B cell (primary cell): ENCODE measurements at regions not wholly inside any gene's neighbourhood (a gene's known extent, or its start where the extent isn't known, plus 50 kb on each side); places are given as distances from the start of the nearest gene placed in this dataset.

ENCODE experiments used
- ATAC-seq: fragments of 200-7000 bp; cut with Tn5 transposase; one replicate; pipeline ENCODE4 v1.10.0; 2021; ENCODE audit warnings: low read depth, mild to moderate bottlenecking, moderate number of reproducible peaks, moderate library complexity
- CTCF ChIA-PET: fragments of 350-600 bp; sonication (Branson Sonifier 250); formaldehyde crosslinking; loops from one replicate; lab custom pipeline; 2021; ENCODE audit warnings: antibody characterized with exemption, inconsistent platforms; lab: Charles Lee
- POLR2A ChIA-PET: fragments of 350-600 bp; sonication (Branson Sonifier 250); formaldehyde crosslinking; loops from one replicate; lab custom pipeline; 2021; ENCODE audit warnings: antibody characterized with exemption; lab: Charles Lee
- DNase-seq: peaks from one replicate; pipeline ENCODE4 v3.0.0; 2013
- H2AFZ ChIP-seq: 2 replicates; pipeline ENCODE4 v1.6.1; 2012; ENCODE audit warnings: mild to moderate bottlenecking, low read depth, low read length; ENCODE audit not compliant: insufficient read depth, poor library complexity, severe bottlenecking
- H3K27ac ChIP-seq, 2 donors: 1 replicate in 1 of 2; 2 replicates in 1 of 2; pipeline ENCODE4 v1.5.1; 2012 to 2013; ENCODE audit warnings: low read length in 2 of 2, mild to moderate bottlenecking in 2 of 2, moderate library complexity in 1 of 2
- H3K27me3 ChIP-seq, 4 experiments: fragments of 200-600 bp in 1 of 4; sonication (generic) in 1 of 4; replicated peaks in 1 of 4; 1 replicate in 2 of 4; 2 replicates in 2 of 4; pipeline versions ENCODE4 v1.6.1 to v1.7.0; 2013 to 2016; ENCODE audit warnings: low read length in 3 of 4, mild to moderate bottlenecking in 2 of 4, mixed read lengths in 1 of 4, moderate library complexity in 1 of 4; ENCODE audit not compliant: insufficient read depth in 4 of 4, control insufficient read depth in 3 of 4; ENCODE audit errors: control extremely low read depth in 1 of 4
- H3K36me3 ChIP-seq, 2 experiments: replicated peaks in 1 of 2; 1 replicate in 1 of 2; 2 replicates in 1 of 2; pipeline versions ENCODE4 v1.6.1 to v1.7.1; 2013; ENCODE audit warnings: low read length in 1 of 2; ENCODE audit not compliant: insufficient read depth in 2 of 2, control insufficient read depth in 1 of 2; ENCODE audit errors: control extremely low read depth in 1 of 2, extremely low read depth in 1 of 2
- H3K4me1 ChIP-seq, 2 donors: fragments of 200-600 bp in 1 of 2; sonication (generic) in 1 of 2; 1 replicate in 1 of 2; 2 replicates in 1 of 2; pipeline versions ENCODE4 v1.5.1 to v1.6.1; 2013 to 2017; ENCODE audit warnings: low read length in 2 of 2; ENCODE audit not compliant: control insufficient read depth in 2 of 2, insufficient read depth in 2 of 2
- H3K4me2 ChIP-seq: replicated peaks from 2 replicates; pipeline ENCODE3; 2012; ENCODE audit warnings: mild to moderate bottlenecking, low read depth, low read length; ENCODE audit not compliant: poor library complexity, severe bottlenecking
- H3K4me3 ChIP-seq, 5 experiments: fragments of 200-600 bp in 1 of 5; sonication (generic) in 1 of 5; 1 replicate in 3 of 5; 2 replicates in 2 of 5; pipeline versions ENCODE4 v1.5.1 to v1.7.0; 2011 to 2016; ENCODE audit warnings: low read length in 4 of 5, mild to moderate bottlenecking in 4 of 5, low read depth in 2 of 5, control low read depth in 1 of 5, moderate library complexity in 1 of 5; ENCODE audit not compliant: insufficient read depth in 1 of 5; ENCODE audit errors: control extremely low read depth in 1 of 5, extremely low read depth in 1 of 5
- H3K79me2 ChIP-seq: fragments of 200-600 bp; sonication (generic); one replicate; pipeline ENCODE4 v1.6.0; 2016; ENCODE audit warnings: low read length; ENCODE audit not compliant: control insufficient read depth, insufficient read depth
- H3K9ac ChIP-seq: fragments of 200-600 bp; sonication (generic); 2 replicates; pipeline ENCODE4 v1.6.1; 2017; ENCODE audit warnings: mild to moderate bottlenecking, low read length, moderate library complexity
- H3K9me3 ChIP-seq, 3 donors: one replicate each; pipeline versions ENCODE4 v1.6.1 to v1.7.1; 2013; ENCODE audit warnings: low read length in 2 of 3; ENCODE audit not compliant: control insufficient read depth in 2 of 3, insufficient read depth in 1 of 3; ENCODE audit errors: control extremely low read depth in 1 of 3
- H4K20me1 ChIP-seq: 2 replicates; pipeline ENCODE4 v1.6.0; 2012; ENCODE audit warnings: mild to moderate bottlenecking, low read length; ENCODE audit not compliant: insufficient read depth, control insufficient read depth, poor library complexity, severe bottlenecking
- H3K27ac Mint-ChIP-seq: one replicate; pipeline ENCODE4 v1.8.0; 2021; ENCODE audit warnings: mixed read lengths
- H3K27me3 Mint-ChIP-seq: one replicate; pipeline ENCODE4 v1.8.0; 2021; ENCODE audit warnings: mixed read lengths
- H3K4me1 Mint-ChIP-seq: one replicate; pipeline ENCODE4 v1.8.0; 2021; ENCODE audit warnings: mixed read lengths
- H3K4me3 Mint-ChIP-seq: one replicate; pipeline ENCODE4 v1.8.0; 2021; ENCODE audit warnings: mixed read lengths
- H3K9me3 Mint-ChIP-seq: one replicate; pipeline ENCODE4 v1.8.0; 2022; ENCODE audit warnings: mixed read lengths; ENCODE audit not compliant: insufficient read depth
- EZH2 ChIP-seq: IDR thresholded peaks from 2 replicates; pipeline ENCODE4 v1.6.1; 2012; ENCODE audit warnings: borderline replicate concordance, low read depth, mild to moderate bottlenecking, moderate library complexity, low read length; ENCODE audit not compliant: insufficient read depth, poor library complexity, severe bottlenecking
- WGBS: methylation state at CpG from one replicate; pipeline ENCODE4 v1.1.5; 2013; ENCODE audit warnings: missing lambda C conversion rate; ENCODE audit not compliant: insufficient coverage; 5-methylcytosine and 5-hydroxymethylcytosine counted together
- intact Hi-C: fragments of 100-400 bp; cut with micrococcal nuclease; formaldehyde crosslinking; loops from one replicate; pipeline ENCODE4 v1.10.0; 2022
- TF ChIP-seq, protein P1 (sequence below): fragments of 200-600 bp; IDR thresholded peaks from one replicate; pipeline ENCODE4 v1.8.0; 2022; ENCODE audit warnings: antibody characterized with exemption, mild to moderate bottlenecking

DNA sequence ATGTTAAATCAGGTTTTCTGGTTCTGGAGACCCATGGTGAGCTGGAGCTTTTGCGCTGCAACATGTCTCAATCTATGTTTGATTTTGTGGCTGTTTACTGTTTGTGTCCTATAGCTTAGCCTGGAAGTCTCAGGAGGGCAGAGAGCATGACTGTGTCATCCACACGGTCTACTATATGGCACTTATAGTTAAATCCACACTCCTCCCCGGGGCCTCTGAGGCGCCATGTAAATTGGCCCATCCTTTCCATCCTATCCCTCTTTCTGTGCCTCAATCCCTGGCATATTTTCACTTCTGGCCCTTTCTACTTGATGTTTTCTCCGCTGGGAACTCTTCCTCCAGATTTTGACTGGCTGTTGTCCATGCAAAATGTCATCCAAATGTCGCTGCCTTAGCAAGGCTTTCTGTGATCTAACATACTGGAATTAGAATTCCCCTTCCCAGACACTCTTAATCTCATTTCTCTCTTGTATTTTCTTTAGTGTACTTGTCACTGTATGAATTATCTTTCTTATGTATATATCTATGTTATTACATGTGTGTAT, 560.8 kb upstream of the RGMA start:
- ChIA-PET POLR2A (no interaction called here), CTCF (no interaction called here)
- WGBS: 86% methylated on average over 5 of the region's 6 CpGs
- Histone ChIP-seq H3K27ac (no peak overlapping the region), H3K9ac (no peak overlapping the region), H3K4me1 (no peaks in the 10 kb centered on the region), H3K79me2 (no peaks in the 10 kb centered on the region), H4K20me1 (no peaks in the 10 kb centered on the region), H3K36me3 (no peaks in the 10 kb centered on the region), H3K4me2 (no peak overlapping the region), H3K9me3 (peaks cover 0 to 9% (median 0%) of the 10 kb centered on the region in 3 donors), H3K27me3 (no peaks in the 10 kb centered on the region), H3K4me3 (no peak overlapping the region), H2AFZ (no peak overlapping the region)
- no peak overlapping the region for H3K27ac Mint-ChIP-seq
- no peak overlapping the region for H3K4me3 Mint-ChIP-seq
- H3K9me3 Mint-ChIP-seq: peaks cover 6% of the 10 kb centered on the region
- no peaks in the 10 kb centered on the region for H3K27me3 Mint-ChIP-seq
- H3K4me1 Mint-ChIP-seq: no peaks in the 10 kb centered on the region
- ATAC-seq: no peak
- TF ChIP-seq, protein P1, sequence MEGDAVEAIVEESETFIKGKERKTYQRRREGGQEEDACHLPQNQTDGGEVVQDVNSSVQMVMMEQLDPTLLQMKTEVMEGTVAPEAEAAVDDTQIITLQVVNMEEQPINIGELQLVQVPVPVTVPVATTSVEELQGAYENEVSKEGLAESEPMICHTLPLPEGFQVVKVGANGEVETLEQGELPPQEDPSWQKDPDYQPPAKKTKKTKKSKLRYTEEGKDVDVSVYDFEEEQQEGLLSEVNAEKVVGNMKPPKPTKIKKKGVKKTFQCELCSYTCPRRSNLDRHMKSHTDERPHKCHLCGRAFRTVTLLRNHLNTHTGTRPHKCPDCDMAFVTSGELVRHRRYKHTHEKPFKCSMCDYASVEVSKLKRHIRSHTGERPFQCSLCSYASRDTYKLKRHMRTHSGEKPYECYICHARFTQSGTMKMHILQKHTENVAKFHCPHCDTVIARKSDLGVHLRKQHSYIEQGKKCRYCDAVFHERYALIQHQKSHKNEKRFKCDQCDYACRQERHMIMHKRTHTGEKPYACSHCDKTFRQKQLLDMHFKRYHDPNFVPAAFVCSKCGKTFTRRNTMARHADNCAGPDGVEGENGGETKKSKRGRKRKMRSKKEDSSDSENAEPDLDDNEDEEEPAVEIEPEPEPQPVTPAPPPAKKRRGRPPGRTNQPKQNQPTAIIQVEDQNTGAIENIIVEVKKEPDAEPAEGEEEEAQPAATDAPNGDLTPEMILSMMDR: no peak
- TF ChIP-seq EZH2: no peak
- intact Hi-C loops: no loop called here
- no peak for DNase-seq

DNA sequence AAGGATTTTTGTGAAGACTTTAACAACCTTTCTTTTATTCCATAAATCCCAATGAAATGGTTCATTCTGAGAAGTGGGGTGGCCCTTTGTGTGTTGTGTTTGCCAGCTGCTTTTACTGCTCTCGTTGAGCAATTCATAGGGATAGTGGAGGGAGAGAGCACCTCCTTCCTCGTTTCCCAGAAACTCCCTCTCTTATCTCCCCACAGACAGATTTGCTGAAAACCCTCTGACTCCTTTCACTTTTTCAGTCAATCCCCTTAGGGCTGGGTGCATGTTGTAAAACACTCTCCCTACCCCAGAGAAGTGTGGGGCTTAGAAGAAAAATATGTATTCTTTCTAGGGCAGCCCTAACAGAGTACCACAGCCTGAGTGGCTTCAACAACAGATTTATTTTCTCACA, 557.2 kb upstream of the RGMA start:
- Histone ChIP-seq H3K27ac (no peak overlapping the region), H3K9me3 (peaks cover 0 to 9% (median 0%) of the 10 kb centered on the region in 3 donors), H3K9ac (no peak overlapping the region), H3K4me3 (no peak overlapping the region), H3K36me3 (no peaks in the 10 kb centered on the region), H2AFZ (no peak overlapping the region), H3K4me1 (no peaks in the 10 kb centered on the region), H3K4me2 (no peak overlapping the region), H3K27me3 (no peaks in the 10 kb centered on the region), H3K79me2 (no peaks in the 10 kb centered on the region), H4K20me1 (no peaks in the 10 kb centered on the region)
- H3K27me3 Mint-ChIP-seq: no peaks in the 10 kb centered on the region
- TF ChIP-seq EZH2: no peak
- TF ChIP-seq, protein P1: no peak
- ChIA-PET CTCF (no interaction called here), POLR2A (no interaction called here)
- WGBS: no CpG with 5 or more reads among the region's 2 CpGs
- H3K4me3 Mint-ChIP-seq: no peak overlapping the region
- no peaks in the 10 kb centered on the region for H3K4me1 Mint-ChIP-seq
- DNase-seq (no peak), ATAC-seq (no peak)
- intact Hi-C loops: no loop called here
- peaks cover 6% of the 10 kb centered on the region for H3K9me3 Mint-ChIP-seq
- H3K27ac Mint-ChIP-seq: no peak overlapping the region
